Fibroblast of peridontal ligament (primary cell): ENCODE measurements at regions not wholly inside any gene's neighbourhood (a gene's known extent, or its start where the extent isn't known, plus 50 kb on each side); places are given as distances from the start of the nearest gene placed in this dataset.
"Not testable (repeated sequence)": the region's sequence is repeated elsewhere in the genome, so short reads cannot be mapped to it uniquely, and the experiment has no call there.

Experiments
- DNase-seq: peaks from one replicate; pipeline ENCODE4 v3.0.0-alpha.2; 2010; ENCODE audit errors: extremely low read depth

GRCh38 chr3:80334534-80334933, 566.7 kb upstream of the ROBO1 start:
- no peak for DNase-seq

GRCh38 chr3:80331494-80332170, 563.8 kb upstream of the ROBO1 start:
- no peak for DNase-seq

DNA sequence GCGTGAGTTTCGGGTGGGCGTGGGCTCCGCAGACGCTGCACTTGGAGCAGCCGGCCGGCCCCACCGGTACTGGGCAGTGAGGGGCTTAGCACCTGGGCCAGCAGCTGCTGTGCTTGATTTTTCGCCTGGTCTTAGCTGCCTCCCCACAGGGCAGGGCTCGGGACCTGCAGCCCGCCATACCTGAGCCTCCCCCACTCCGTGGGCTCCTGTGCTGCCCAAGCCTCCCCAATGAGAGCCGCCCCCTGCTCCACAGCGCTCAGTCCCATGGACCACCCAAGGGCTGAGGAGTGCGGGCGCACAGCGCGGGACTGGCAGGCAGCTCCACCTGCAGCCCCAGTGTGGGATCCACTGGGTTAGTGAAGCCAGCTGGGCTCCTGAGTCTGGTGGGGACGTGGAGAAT, 546.7 kb upstream of the ROBO1 start:
- not testable (repeated sequence) for DNase-seq

DNA sequence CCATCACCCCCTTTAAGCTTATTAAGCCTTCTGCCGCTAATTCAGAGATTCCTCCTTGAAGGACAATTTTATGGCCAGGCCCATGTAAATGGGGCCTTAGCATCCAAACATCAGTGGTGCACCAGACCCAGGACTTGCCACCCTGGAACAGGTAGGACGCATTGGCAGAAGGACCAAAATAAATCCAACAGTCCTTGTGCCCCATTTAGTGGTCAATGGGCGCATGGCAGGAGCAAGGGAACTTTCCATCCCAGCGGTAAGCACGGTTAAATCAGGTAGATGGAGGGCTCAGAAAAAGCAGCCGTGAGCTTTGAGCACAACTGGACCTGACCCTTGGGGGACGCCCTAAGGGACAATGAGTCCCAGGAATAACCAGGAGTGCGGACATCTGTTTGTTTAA, 540.8 kb upstream of the ROBO1 start:
- DNase-seq: no peak

DNA sequence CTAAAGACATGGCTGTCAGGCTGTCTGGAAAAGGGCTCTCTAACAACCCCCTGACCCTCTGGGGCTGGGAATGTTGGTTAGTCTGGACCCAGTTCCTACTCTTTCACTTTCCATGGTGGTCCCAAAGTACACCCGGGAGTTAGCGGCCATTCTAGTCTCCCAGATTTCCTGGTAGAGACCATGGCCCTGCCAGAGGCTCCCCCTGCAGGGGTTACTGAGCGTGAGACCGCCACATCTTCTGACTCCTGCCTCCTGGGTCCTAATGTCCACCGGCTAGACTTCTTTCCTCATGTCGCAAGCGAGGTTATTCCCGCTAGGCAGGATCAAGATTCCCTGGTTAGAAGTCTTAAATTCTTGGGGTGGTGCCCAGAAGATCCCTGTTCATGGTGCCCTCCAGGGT, 540.0 kb upstream of the ROBO1 start:
- DNase-seq: no peak

- DNase-seq: no peak
Measured at GRCh38 chr3:80297720-80298119, 529.9 kb upstream of the ROBO1 start.

DNA sequence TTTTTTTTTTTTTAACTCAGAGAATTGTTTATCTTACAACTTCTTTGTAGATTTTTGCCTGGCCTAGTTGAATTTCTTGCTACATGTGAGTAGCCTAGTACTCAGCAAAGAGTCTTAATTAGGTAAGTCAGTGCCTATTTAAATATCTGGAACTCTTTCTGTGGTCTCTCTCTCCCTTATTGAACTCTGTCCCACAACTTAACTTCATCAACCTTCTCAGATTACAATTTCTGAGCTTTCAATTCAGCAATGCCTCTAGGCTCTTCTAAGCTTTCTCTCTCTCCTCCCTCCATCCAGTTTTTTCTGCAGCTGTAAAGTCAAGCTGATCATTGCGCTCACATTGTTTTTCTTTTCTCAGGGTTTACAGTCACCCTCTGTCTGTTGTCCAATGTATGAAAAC, 517.6 kb upstream of the ROBO1 start:
- peak; percentile 2 for DNase-seq

DNA sequence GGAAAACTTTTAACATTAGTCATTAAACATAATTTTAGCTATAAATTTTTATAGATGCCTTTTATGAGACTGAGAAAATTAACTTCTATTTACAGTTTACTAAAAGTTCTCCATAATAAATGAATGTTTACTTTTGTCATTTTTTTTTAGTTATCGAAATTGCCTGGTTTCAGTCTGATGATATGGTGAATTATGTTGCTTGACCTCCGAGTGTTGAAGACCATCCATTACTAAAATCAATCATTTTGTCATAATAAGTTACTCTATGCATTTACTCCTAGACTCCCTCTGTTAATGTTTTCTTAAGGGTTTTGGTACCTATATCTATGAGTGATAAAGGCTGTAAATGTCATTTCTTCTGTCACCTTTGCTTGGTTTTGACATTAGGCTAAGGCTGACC, 516.0 kb upstream of the ROBO1 start:
- no peak for DNase-seq

- no peak for DNase-seq
Measured at GRCh38 chr3:80278056-80278455, 510.3 kb upstream of the ROBO1 start.

DNA sequence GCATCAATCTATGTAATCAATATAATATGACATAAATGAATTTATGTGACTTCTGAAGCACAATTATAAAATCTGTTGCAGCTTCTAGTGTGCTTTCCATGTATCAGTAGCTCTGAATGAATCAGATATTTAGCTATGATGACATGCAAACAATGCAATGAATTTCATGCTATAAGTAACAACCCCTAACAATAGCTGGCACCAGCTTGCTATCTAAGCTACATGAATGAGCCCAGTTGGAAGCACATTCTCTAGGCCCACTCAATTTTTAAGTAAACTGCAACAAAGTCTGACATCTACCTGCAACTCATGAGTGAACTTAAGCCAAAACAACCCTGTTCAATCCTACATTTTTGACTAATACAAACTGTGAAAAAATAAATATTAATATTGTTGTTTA, 507.3 kb upstream of the ROBO1 start:
- no peak for DNase-seq

DNA sequence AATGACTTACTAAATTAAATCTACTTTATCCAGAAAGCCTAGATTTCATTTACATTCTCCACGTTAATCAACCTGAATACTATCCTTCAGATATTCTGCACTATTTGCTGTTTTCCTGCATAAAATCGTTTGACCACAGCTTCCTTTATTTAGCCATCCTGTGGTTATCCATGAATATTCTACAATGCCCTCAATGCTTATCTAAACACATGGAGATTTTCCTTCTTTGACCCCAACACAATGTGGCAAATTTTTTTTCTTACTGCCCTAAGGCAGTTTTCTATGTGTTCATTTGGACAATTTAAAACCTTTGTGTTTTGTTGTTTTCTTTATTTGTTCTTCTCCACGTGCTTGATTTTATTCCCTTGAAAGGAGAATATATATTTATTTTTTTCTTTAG, 495.5 kb upstream of the ROBO1 start:
- DNase-seq: no peak

DNA sequence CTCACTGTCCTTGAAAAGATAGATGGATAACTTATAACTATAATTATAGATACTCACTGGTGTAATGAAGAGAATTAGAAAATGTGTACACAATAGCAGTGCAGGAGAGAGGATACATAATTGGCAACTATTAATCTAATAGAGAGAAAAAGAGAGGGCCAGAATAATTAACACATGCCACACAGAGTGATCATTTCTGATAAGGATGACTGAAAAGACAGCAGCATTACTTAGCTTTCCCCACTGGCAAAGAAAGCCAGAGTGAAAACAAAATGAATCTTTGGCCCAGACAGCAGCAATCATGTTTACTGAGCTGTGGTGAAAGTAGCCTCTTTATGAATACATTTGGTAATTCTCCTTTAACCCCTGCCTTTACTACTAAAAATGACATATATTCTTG, 493.3 kb upstream of the ROBO1 start:
- DNase-seq: no peak

DNA sequence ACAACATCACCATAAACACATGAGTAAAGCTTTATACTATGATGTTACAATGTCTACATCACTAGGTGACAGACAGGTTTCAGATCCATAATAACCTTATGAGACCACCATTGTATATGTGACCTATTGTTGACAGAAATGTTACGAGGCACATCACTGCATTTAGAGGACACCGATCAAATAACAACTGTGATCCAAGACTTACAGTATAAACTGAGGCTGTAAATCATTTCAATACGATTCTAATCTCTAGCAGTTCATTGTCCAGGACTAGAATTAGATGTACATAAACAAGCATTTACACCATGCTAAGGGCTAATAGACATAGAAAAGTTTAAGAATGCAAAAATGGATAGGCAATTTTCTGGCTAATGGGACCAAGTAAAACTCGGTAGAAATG, 491.9 kb upstream of the ROBO1 start:
- DNase-seq: no peak

- no peak for DNase-seq
Measured at GRCh38 chr3:80252113-80252512, 484.3 kb upstream of the ROBO1 start.

DNA sequence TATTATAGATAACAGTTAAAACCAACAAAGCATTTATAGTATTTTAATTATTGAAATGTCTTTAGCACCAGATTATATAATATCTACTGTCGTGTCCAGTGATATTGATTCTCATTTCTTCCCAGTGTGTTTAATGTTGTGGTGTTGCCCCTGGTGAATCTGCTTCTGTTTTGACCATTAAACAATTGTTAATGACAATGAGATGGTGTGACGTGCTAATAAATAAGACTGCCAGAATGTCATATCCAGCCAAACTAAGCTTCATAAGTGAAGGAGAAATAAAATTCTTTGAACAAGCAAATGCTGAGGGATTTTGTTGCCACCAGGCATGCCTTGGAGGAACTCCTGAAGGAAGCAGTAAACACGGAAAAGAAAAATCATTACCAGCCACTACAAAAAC, 480.0 kb upstream of the ROBO1 start:
- no peak for DNase-seq

DNA sequence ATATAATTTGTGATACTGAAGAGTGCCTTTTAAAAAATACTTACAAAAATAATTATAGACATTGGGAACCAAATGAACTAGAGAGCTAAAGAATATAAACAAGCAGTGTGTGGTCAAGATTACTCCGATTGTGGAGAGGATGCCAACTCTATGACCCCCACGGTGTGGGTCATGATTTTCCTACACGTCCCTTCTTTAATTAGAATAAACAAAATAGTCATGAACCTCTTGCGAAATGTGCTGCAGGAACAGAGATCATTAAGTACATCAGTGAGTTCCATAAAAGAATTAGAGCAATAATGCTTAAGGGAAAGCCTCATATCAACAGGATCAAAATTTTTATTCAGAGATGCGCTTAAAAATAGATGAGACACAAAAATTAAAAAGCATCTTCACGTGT, 476.6 kb upstream of the ROBO1 start:
- DNase-seq: peak; percentile 28

DNA sequence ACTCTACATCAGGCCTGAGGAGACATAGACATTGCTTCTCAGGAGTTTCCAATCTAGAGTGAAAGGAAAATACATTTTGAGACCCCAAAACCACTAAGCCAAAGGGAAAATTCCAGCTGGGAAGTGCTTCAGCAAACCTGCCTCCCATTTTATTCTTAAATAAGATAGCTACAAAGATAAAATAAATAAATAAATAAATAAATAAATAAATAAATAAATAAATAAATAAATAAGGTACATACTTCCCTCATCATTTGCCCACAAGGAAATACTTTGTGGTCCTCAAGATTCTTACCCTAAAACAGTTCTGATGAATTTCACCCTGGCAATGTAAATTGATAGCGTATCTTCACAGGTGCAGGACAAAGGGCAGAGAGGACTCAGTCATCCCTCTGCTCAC, 474.0 kb upstream of the ROBO1 start:
- DNase-seq: no peak

- DNase-seq: no peak
Measured at GRCh38 chr3:80239301-80239700, 471.5 kb upstream of the ROBO1 start.

GRCh38 chr3:80238606-80239005, 470.8 kb upstream of the ROBO1 start:
- no peak for DNase-seq

- DNase-seq: peak; percentile 50
Measured at GRCh38 chr3:80238152-80238551, 470.4 kb upstream of the ROBO1 start.

- DNase-seq: no peak
Measured at GRCh38 chr3:80234706-80235105, 466.9 kb upstream of the ROBO1 start.

DNA sequence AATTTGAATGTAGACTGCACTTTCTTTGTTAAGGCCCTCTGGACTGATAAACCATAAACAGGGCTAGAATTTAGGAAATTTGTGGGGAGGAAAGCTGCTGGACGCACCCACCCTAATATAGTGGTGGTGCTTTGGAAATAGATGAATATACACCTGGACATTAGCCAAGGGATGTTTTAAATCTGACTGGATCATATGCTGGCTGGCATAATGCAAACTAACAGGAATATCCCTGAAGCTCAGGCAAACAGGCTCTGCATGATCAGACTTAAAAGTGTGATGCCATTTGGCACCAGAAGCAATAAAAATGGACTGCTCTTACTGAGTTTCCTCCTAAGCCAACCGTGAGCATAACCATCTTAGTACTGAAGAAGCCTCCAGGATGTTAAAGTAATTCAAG, 465.8 kb upstream of the ROBO1 start:
- DNase-seq: peak; percentile 11

GRCh38 chr3:80232760-80233159, 465.0 kb upstream of the ROBO1 start:
- peak; percentile 83 for DNase-seq

- DNase-seq: no peak
Measured at GRCh38 chr3:80230962-80231361, 463.2 kb upstream of the ROBO1 start.
